Mesendoderm (in vitro differentiated cells): ENCODE measurements at regions not wholly inside any gene's neighbourhood (a gene's known extent, or its start where the extent isn't known, plus 50 kb on each side); places are given as distances from the start of the nearest gene placed in this dataset.

Experiments used
- DNase-seq: peaks from one replicate; pipeline ENCODE4 v3.0.0; 2013
- H2AK5ac ChIP-seq: 2 replicates; pipeline ENCODE4 v1.6.1; 2013; ENCODE audit warnings: low read length, inconsistent platforms
- H2BK120ac ChIP-seq: 2 replicates; pipeline ENCODE4 v1.6.1; 2013; ENCODE audit warnings: low read depth, mild to moderate bottlenecking, low read length, moderate library complexity, mixed read lengths
- H2BK15ac ChIP-seq: replicated peaks from 2 replicates; pipeline ENCODE4 v1.6.1; 2013; ENCODE audit warnings: low read depth, mild to moderate bottlenecking, moderate library complexity
- H2BK5ac ChIP-seq: 2 replicates; pipeline ENCODE4 v1.6.1; 2013; ENCODE audit warnings: low read length, inconsistent platforms
- H3K18ac ChIP-seq: 2 replicates; pipeline ENCODE4 v1.6.1; 2013; ENCODE audit warnings: mild to moderate bottlenecking, low read length, mixed read lengths
- H3K23ac ChIP-seq: one replicate; pipeline ENCODE4 v1.6.1; 2013; ENCODE audit warnings: low read length
- H3K27ac ChIP-seq: 2 replicates; pipeline ENCODE4 v1.5.1; 2013; ENCODE audit warnings: low read depth, mild to moderate bottlenecking, inconsistent platforms, low read length, moderate library complexity
- H3K27me3 ChIP-seq: 2 replicates; pipeline ENCODE4 v1.6.1; 2013; ENCODE audit warnings: low read length, control low read depth, mild to moderate bottlenecking, inconsistent platforms; ENCODE audit not compliant: insufficient read depth, poor library complexity
- H3K36me3 ChIP-seq: 2 replicates; pipeline ENCODE4 v1.6.1; 2013; ENCODE audit warnings: low read length, inconsistent platforms; ENCODE audit not compliant: control insufficient read depth, insufficient read depth
- H3K4ac ChIP-seq: one replicate; pipeline ENCODE4 v1.6.1; 2013; ENCODE audit warnings: low read depth, mild to moderate bottlenecking, low read length, moderate library complexity
- H3K4me1 ChIP-seq: 2 replicates; pipeline ENCODE4 v1.6.1; 2013; ENCODE audit warnings: low read depth, low read length, inconsistent platforms; ENCODE audit not compliant: control insufficient read depth
- H3K4me2 ChIP-seq: 2 replicates; pipeline ENCODE4 v1.6.1; 2013; ENCODE audit warnings: low read length
- H3K4me3 ChIP-seq: 2 replicates; pipeline ENCODE4 v1.5.1; 2013; ENCODE audit warnings: mild to moderate bottlenecking, low read length
- H3K56ac ChIP-seq: one replicate; pipeline ENCODE4 v1.6.1; 2013; ENCODE audit warnings: low read length
- H3K79me1 ChIP-seq: 2 replicates; pipeline ENCODE4 v1.6.1; 2013; ENCODE audit warnings: low read length, inconsistent platforms
- H3K79me2 ChIP-seq: 2 replicates; pipeline ENCODE4 v1.6.1; 2013; ENCODE audit warnings: mild to moderate bottlenecking, low read length; ENCODE audit not compliant: control insufficient read depth, insufficient read depth
- H3K9ac ChIP-seq: 2 replicates; pipeline ENCODE4 v1.6.1; 2013; ENCODE audit warnings: low read length, inconsistent platforms
- H4K5ac ChIP-seq: one replicate; pipeline ENCODE4 v1.6.1; 2013; ENCODE audit warnings: low read length
- H4K8ac ChIP-seq: one replicate; pipeline ENCODE4 v1.6.1; 2013; ENCODE audit warnings: low read depth, mild to moderate bottlenecking, control low read depth, low read length, moderate library complexity
- WGBS: extraction: QIAGEN DNeasy Blood & Tissue Kit; methylation state at CpG from one replicate; pipeline ENCODE4 v1.1.7; 2013; ENCODE audit warnings: low lambda C conversion rate, missing lambda C conversion rate; ENCODE audit not compliant: insufficient coverage; ENCODE audit errors: extremely low coverage; 5-methylcytosine and 5-hydroxymethylcytosine counted together

- H3K4ac ChIP-seq = no peak overlapping the region
- H2AK5ac ChIP-seq = no peak overlapping the region
- no peaks in the 10 kb centered on the region for H3K36me3 ChIP-seq
- H3K27ac ChIP-seq = no peak overlapping the region
- H3K79me1 ChIP-seq = no peaks in the 10 kb centered on the region
- DNase-seq = no peak
- H3K23ac ChIP-seq = no peak overlapping the region
- no peak overlapping the region for H3K18ac ChIP-seq
- no peak overlapping the region for H4K8ac ChIP-seq
- H2BK5ac ChIP-seq = no peak overlapping the region
- no peaks in the 10 kb centered on the region for H3K4me1 ChIP-seq
- WGBS = no CpG with 5 or more reads among the region's 3 CpGs
- no peak overlapping the region for H4K5ac ChIP-seq
- H3K4me3 ChIP-seq = no peak overlapping the region
- H3K56ac ChIP-seq = no peak overlapping the region
- H3K27me3 ChIP-seq = no peaks in the 10 kb centered on the region
- H3K79me2 ChIP-seq = no peaks in the 10 kb centered on the region
- H3K9ac ChIP-seq = no peak overlapping the region
- no peak overlapping the region for H2BK120ac ChIP-seq
- no peak overlapping the region for H2BK15ac ChIP-seq
- no peak overlapping the region for H3K4me2 ChIP-seq
Measured at GRCh38 chr1:63041660-63042059, 257.7 kb downstream of the ATG4C start.

GRCh38 chr1:63042278-63042677 lies 258.3 kb downstream of the ATG4C start:
- Histone ChIP-seq H2BK120ac (no peak overlapping the region), H3K4me3 (no peak overlapping the region), H4K5ac (no peak overlapping the region), H3K56ac (no peak overlapping the region), H3K27me3 (no peaks in the 10 kb centered on the region), H3K79me2 (no peaks in the 10 kb centered on the region), H3K4me2 (no peak overlapping the region), H3K18ac (no peak overlapping the region), H2AK5ac (no peak overlapping the region), H3K4ac (no peak overlapping the region), H3K79me1 (no peaks in the 10 kb centered on the region), H4K8ac (no peak overlapping the region), H3K23ac (no peak overlapping the region), H2BK15ac (no peak overlapping the region), H3K27ac (no peak overlapping the region), H3K9ac (no peak overlapping the region), H3K36me3 (no peaks in the 10 kb centered on the region), H2BK5ac (no peak overlapping the region), H3K4me1 (no peaks in the 10 kb centered on the region)
- no peak for DNase-seq
- WGBS = no CpG with 5 or more reads among the region's 4 CpGs

DNA sequence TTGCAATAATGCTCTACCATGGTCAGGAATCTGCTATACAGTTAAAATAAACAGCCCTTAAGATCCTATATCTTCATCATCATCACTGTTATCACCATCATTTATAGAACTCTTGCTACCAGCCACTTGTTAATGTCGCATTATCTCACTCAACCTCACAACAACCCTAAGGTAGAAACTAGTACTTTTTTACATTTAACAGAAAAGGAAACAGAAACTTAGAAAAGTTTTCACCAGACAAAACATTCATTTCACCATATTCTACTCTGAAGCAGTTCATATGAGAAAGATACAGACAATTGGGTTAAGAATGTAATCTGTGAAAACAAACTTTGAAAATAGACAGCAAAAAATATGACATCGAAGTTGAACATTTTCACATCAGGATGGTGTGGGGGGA lies 262.6 kb downstream of the ATG4C start:
- no peak overlapping the region for H3K4ac ChIP-seq
- no peak overlapping the region for H4K5ac ChIP-seq
- H3K56ac ChIP-seq = no peak overlapping the region
- H3K27ac ChIP-seq = no peak overlapping the region
- no peak overlapping the region for H3K23ac ChIP-seq
- H3K79me2 ChIP-seq = no peaks in the 10 kb centered on the region
- H2BK5ac ChIP-seq = no peak overlapping the region
- H3K79me1 ChIP-seq = no peaks in the 10 kb centered on the region
- no peak overlapping the region for H3K9ac ChIP-seq
- no peak overlapping the region for H2BK15ac ChIP-seq
- no peak overlapping the region for H3K4me2 ChIP-seq
- H3K4me3 ChIP-seq = no peak overlapping the region
- H3K4me1 ChIP-seq = no peaks in the 10 kb centered on the region
- H2BK120ac ChIP-seq = no peak overlapping the region
- no peak for DNase-seq
- no peaks in the 10 kb centered on the region for H3K27me3 ChIP-seq
- no peak overlapping the region for H4K8ac ChIP-seq
- H2AK5ac ChIP-seq = no peak overlapping the region
- no CpG with 5 or more reads among the region's 2 CpGs for WGBS
- no peak overlapping the region for H3K18ac ChIP-seq
- no peaks in the 10 kb centered on the region for H3K36me3 ChIP-seq

DNA sequence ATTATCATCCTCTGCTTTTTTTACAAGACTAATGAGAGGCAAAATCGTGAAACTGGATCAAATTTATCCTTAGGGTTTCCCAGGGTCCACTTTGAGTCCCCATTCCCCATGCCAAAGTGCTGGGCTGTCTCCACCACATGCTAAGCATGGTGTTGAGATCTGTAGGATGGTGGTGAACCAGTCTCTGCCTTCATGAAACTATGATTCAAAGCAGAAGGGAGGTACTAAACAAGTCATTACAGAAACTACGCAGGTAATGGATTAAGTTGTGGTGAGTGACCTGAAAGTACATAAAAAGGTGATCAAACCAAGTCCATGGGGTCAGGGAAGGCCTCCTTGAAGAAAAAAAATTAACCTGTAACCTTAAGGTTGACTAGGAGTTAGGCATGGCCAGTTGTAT lies 265.2 kb downstream of the ATG4C start:
- Histone ChIP-seq H3K36me3 (no peaks in the 10 kb centered on the region), H3K56ac (no peak overlapping the region), H3K79me2 (no peaks in the 10 kb centered on the region), H3K9ac (no peak overlapping the region), H3K27ac (no peak overlapping the region), H4K5ac (no peak overlapping the region), H2BK120ac (no peak overlapping the region), H3K23ac (no peak overlapping the region), H3K4me3 (no peak overlapping the region), H3K18ac (no peak overlapping the region), H3K4ac (no peak overlapping the region), H3K79me1 (no peaks in the 10 kb centered on the region), H3K4me1 (no peaks in the 10 kb centered on the region), H3K4me2 (no peak overlapping the region), H2BK15ac (no peak overlapping the region), H4K8ac (no peak overlapping the region), H3K27me3 (no peaks in the 10 kb centered on the region), H2AK5ac (no peak overlapping the region), H2BK5ac (no peak overlapping the region)
- no CpG with 5 or more reads among the region's 2 CpGs for WGBS
- no peak for DNase-seq

DNA sequence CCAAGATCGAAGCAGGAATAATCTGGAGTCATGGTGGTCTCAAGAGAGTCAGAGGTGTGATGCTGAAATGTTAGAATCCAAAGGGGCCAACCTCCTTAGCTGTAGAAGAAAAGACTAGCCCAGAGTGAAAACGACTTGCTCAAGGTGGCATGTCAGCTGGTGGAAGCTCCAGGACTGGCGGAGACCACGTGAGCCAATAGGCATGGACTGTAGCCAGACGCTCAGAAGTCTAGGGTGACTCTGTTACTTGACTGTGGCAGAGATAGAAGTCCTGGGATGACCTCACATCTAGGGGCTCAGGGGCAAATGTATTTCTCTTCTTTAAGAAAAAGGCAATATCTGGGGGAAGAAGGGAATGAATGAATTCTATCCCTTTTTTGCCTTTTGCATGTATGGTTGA lies 267.4 kb downstream of the ATG4C start:
- no peak for DNase-seq
- no peaks in the 10 kb centered on the region for H3K79me2 ChIP-seq
- H3K23ac ChIP-seq = no peak overlapping the region
- no peaks in the 10 kb centered on the region for H3K4me1 ChIP-seq
- WGBS = no CpG with 5 or more reads among the region's 5 CpGs
- H2AK5ac ChIP-seq = no peak overlapping the region
- H3K27me3 ChIP-seq = no peaks in the 10 kb centered on the region
- H3K4me3 ChIP-seq = no peak overlapping the region
- no peak overlapping the region for H2BK15ac ChIP-seq
- H3K79me1 ChIP-seq = no peaks in the 10 kb centered on the region
- H2BK5ac ChIP-seq = no peak overlapping the region
- no peak overlapping the region for H2BK120ac ChIP-seq
- no peak overlapping the region for H4K8ac ChIP-seq
- no peak overlapping the region for H4K5ac ChIP-seq
- H3K27ac ChIP-seq = no peak overlapping the region
- H3K9ac ChIP-seq = no peak overlapping the region
- no peak overlapping the region for H3K56ac ChIP-seq
- no peak overlapping the region for H3K4ac ChIP-seq
- H3K18ac ChIP-seq = no peak overlapping the region
- no peak overlapping the region for H3K4me2 ChIP-seq
- H3K36me3 ChIP-seq = no peaks in the 10 kb centered on the region

DNA sequence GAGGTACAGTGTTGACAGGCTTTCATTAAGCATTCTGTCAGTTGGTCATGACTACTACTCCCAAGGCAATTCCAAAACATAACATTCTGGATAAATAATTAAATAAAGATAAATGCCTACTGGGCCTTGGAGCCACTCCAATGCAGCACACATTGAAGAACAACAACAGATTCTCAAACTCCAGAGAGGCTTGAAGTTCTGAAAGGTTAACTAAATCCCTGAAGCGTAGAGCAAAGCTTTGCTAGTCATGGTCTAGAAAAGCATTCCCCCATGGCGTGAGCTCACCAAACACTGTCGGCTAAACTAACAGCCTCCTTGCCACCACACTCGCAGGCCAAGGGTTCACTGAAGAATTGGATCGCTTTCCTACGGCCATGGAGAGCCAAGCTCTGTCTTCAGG lies 268.0 kb downstream of the ATG4C start:
- Histone ChIP-seq H3K4ac (no peak overlapping the region), H3K23ac (no peak overlapping the region), H3K18ac (no peak overlapping the region), H3K56ac (no peak overlapping the region), H3K79me1 (no peaks in the 10 kb centered on the region), H2BK5ac (no peak overlapping the region), H3K9ac (no peak overlapping the region), H3K4me2 (no peak overlapping the region), H3K27me3 (no peaks in the 10 kb centered on the region), H2BK120ac (no peak overlapping the region), H3K4me3 (no peak overlapping the region), H3K4me1 (no peaks in the 10 kb centered on the region), H2AK5ac (no peak overlapping the region), H3K27ac (no peak overlapping the region), H4K5ac (no peak overlapping the region), H3K79me2 (no peaks in the 10 kb centered on the region), H3K36me3 (no peaks in the 10 kb centered on the region), H4K8ac (no peak overlapping the region), H2BK15ac (no peak overlapping the region)
- DNase-seq = no peak
- no CpG with 5 or more reads among the region's 6 CpGs for WGBS
